ENCODE measurements at regions not wholly inside any gene's neighbourhood (a gene's known extent, or its start where the extent isn't known, plus 50 kb on each side); places are given as distances from the start of the nearest gene placed in this dataset.
"Not testable (repeated sequence)": the region's sequence is repeated elsewhere in the genome, so short reads cannot be mapped to it uniquely, and the experiment has no call there.

GRCh38 chr1:73452522-73452921 lies 745.5 kb downstream of the LRRIQ3 start:
- no peak for DNase-seq

GRCh38 chr1:73450668-73451067 lies 747.3 kb downstream of the LRRIQ3 start:
- DNase-seq, result not testable (repeated sequence)

GRCh38 chr1:73411479-73411878 lies 786.5 kb downstream of the LRRIQ3 start:
- DNase-seq, result no peak

- DNase-seq, result no peak
Observed at GRCh38 chr1:73401666-73402065, 796.3 kb downstream of the LRRIQ3 start.

GRCh38 chr1:73382966-73383365 lies 815.0 kb downstream of the LRRIQ3 start:
- DNase-seq, result no peak

GRCh38 chr1:73366734-73367413 lies 831.1 kb downstream of the LRRIQ3 start:
- no peak for DNase-seq

- DNase-seq, result no peak
Observed at GRCh38 chr1:73359001-73359400, 839.0 kb downstream of the LRRIQ3 start.

GRCh38 chr1:73356485-73356884 lies 841.5 kb downstream of the LRRIQ3 start:
- no peak for DNase-seq

- DNase-seq, result no peak
Observed at GRCh38 chr1:73343947-73344346, 854.0 kb downstream of the LRRIQ3 start.

- DNase-seq, result no peak
Observed at GRCh38 chr1:73333847-73334503, 864.0 kb downstream of the LRRIQ3 start.

- no peak for DNase-seq
Observed at GRCh38 chr1:73331726-73332125, 866.2 kb downstream of the LRRIQ3 start.

GRCh38 chr1:73327998-73328397 lies 870.0 kb downstream of the LRRIQ3 start:
- DNase-seq, result no peak

GRCh38 chr1:73327180-73327793 lies 870.7 kb downstream of the LRRIQ3 start:
- no peak for DNase-seq

- DNase-seq, result no peak
Observed at GRCh38 chr1:73326663-73327062, 871.3 kb downstream of the LRRIQ3 start.

- DNase-seq, result no peak
Observed at GRCh38 chr1:73310797-73311381, 887.1 kb downstream of the LRRIQ3 start.

GRCh38 chr1:73306899-73307555 lies 890.9 kb downstream of the LRRIQ3 start:
- no peak for DNase-seq

GRCh38 chr1:73273886-73274285 lies 924.1 kb downstream of the LRRIQ3 start:
- DNase-seq, result no peak

- DNase-seq, result not testable (repeated sequence)
Observed at GRCh38 chr1:73245196-73245595, 952.8 kb downstream of the LRRIQ3 start.

GRCh38 chr1:73218995-73219546 lies 936.7 kb upstream of the NEGR1 start:
- no peak for DNase-seq

- DNase-seq, result no peak
Observed at GRCh38 chr1:73205294-73205973, 923.1 kb upstream of the NEGR1 start.

GRCh38 chr1:73197972-73198371 lies 915.6 kb upstream of the NEGR1 start:
- DNase-seq, result no peak

GRCh38 chr1:73194965-73195364 lies 912.6 kb upstream of the NEGR1 start:
- no peak for DNase-seq
